ENCODE measurements at regions not wholly inside any gene's neighbourhood (a gene's known extent, or its start where the extent isn't known, plus 50 kb on each side); places are given as distances from the start of the nearest gene placed in this dataset.
"Not testable (repeated sequence)": the region's sequence is repeated elsewhere in the genome, so short reads cannot be mapped to it uniquely, and the experiment has no call there.

GRCh38 chr5:79924936-79925893, 65.8 kb downstream of the MTX3 start:
- peak; percentile 22 to 81 for DNase-seq

DNA sequence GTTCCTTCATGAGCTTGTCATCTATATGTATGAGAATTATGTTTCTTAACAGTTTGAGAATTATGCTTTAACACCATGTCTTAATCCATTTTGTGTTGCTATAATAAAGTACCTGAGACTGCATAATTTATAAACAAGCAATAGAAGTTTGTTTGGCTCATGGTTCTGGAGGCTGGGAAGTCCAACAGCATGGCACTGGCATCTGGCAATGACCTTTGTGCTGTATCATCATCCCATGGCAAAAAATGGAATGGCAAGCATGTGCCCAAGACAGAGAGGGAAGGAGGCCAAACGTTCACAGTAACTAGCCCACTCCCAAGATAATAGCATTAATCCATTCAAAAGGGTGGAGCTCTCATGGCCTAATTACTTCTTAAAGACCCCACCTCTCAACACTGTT, 67.6 kb downstream of the MTX3 start:
- no peak for DNase-seq

DNA sequence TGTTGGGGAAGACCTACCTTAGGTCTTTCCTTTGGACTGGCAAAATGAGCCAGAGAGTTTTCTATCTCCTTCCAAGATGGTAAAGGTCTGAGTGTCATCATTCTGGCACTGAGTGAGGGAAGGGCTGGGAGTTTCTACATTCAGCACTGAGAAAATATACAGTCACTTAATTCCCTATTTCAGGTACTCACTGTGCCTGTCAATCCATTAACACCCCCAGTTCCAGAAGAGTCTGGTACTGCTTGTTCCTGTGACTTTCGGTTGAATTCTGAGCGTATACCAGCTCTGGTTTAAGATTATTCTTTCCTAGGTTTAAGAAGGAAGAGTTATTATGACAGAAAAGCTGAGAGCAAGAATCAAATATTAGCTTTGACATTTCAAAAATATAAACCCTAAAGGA, 68.4 kb downstream of the MTX3 start:
- DNase-seq, result no peak

DNA sequence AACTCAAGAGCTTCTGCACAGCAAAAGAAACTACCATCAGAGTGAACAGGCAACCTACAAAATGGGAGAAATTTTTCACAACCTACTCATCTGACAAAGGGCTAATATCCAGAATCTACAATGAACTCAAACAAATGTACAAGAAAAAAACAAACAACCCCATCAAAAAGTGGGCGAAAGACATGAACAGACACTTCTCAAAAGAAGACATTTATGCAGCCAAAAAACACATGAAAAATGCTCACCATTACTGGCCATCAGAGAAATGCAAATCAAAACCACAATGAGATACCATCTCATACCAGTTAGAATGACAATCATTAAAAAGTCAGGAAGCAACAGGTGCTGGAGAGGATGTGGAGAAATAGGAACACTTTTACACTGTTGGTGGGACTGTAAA, 83.6 kb downstream of the MTX3 start:
- not testable (repeated sequence) for DNase-seq

GRCh38 chr5:79902571-79902970, 88.5 kb downstream of the MTX3 start:
- not testable (repeated sequence) for DNase-seq

DNA sequence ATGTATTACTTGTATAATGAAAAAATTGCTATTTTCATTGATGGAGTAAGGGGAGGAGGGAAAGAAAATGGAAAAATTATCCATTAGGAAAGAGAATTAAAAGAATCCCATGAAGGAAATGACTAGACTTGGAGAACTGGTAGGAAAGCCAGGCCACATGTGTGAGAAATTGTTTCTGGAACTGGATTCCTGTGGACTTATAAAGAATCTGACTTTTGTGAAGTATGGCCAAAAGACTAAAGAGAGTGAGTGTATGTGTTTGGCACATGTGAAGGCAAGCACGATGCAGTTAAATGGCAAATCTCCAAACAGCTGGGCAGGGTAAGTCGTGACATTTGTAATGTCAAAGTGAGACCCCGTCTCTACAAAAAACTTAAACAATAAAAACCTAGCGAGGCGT, 89.4 kb downstream of the MTX3 start:
- DNase-seq, result no peak

- DNase-seq, result no peak
These were observed 92.5 kb downstream of the MTX3 start for GRCh38 chr5:79898611-79899010.

DNA sequence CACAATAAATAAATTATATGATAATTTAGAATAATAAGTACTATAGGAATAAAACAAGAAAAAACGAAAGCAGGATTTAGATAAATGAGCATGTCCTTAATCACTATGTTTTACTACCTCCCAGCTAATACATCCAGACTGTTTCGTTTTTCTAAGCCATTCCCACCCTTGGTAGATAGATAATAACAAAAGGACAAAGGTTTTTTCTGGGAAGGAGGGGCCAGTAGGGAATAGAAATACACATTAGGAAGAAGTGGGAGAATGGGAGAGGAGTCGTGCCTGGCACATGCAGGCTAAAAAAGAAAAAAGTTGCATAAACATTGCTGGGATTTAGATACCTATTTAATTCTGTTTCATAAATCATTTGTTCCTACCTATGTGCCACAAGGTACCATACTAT, 97.1 kb downstream of the MTX3 start:
- DNase-seq, result no peak

- no peak for DNase-seq
These were observed 97.6 kb downstream of the MTX3 start for GRCh38 chr5:79893485-79893884.

GRCh38 chr5:79890930-79891249, 100.2 kb downstream of the MTX3 start:
- no peak for DNase-seq

GRCh38 chr5:79890119-79890929, 100.7 kb downstream of the MTX3 start:
- no peak for DNase-seq

DNA sequence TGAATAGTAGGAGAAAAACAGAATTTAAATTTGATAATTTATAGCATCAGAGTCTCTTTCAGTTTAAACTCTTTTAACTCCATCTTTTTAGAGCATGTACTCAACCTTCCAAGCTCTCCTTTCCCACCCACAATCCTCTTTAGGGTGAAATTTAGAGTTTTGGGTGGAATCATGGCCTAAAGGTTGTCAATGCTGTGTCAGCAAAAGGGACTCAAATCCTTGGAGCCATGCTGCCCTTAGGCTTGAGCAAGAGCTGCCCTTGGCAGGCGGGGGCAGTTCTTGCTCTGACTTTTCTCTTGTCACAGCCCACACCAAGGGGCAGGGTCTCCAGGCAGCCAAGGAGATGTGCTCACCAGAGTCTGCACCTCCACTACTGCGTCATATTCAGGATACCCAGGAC, 102.4 kb downstream of the MTX3 start:
- DNase-seq, result no peak

GRCh38 chr5:79886925-79887655, 104.0 kb downstream of the MTX3 start:
- peak; percentile 3 to 64 for DNase-seq

DNA sequence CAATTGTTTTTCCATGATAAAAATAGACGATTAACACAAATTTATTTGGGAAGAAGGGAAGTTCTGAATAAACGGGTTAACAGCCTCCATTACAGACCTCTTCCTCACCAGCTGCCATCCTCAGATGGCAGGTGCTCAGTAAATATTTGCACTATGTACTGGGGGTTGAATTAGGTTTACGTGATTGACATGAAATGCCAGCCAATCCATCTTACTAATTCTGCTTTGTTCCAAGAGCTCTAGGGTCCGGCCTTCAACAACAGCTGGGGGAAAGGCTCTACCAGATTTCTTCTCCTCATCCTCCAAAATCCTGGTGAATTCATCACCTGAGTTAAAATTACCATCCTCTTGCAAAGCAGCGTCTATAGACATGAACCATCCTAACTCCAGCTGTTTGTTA, 104.6 kb downstream of the MTX3 start:
- DNase-seq, result peak in 1 of 2 experiments; percentile 69

DNA sequence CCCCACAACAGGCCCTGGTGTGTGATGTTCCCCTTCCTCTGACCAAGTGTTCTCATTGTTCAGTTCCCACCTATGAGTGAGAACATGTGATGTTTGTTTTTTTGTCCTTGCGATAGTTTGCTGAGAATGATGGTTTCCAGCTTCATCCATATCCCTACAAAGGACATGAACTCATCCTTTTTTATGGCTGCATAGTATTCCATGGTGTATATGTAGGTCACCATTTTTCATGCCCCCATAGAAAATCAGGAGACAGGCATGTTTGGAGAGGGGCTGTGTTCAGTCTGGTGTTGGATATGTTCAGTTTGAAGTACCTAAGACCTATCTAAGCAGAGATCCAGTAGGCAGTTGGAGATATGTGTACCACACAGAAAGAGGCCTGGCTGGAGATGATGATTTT, 111.2 kb downstream of the MTX3 start:
- not testable (repeated sequence) for DNase-seq

GRCh38 chr5:79878721-79879336, 112.2 kb downstream of the MTX3 start:
- DNase-seq, result peak in 1 of 2 experiments; percentile 25

- DNase-seq, result no peak
These were observed 112.9 kb downstream of the MTX3 start for GRCh38 chr5:79878136-79878679.

GRCh38 chr5:79876456-79876855, 114.6 kb downstream of the MTX3 start:
- no peak for DNase-seq

DNA sequence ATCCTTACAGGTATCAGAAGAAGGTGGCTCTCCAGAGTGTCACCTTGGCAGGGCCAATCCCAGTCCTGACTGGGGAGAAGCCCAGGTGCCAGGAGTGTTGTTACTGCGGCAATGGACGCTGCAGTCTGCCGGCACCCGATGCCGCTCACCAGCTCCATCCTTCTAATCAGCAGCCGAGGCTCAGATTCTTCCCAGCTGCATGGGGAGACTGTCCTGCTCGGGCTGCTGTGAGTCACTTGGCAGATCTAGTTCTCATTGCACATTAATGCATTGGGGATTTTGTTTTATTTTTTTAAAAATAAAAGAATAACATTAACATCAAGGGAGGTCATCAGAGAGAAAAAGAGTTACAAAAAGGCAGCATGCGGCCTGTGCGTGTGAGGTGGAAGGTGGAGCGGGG, 115.8 kb downstream of the MTX3 start:
- no peak for DNase-seq

DNA sequence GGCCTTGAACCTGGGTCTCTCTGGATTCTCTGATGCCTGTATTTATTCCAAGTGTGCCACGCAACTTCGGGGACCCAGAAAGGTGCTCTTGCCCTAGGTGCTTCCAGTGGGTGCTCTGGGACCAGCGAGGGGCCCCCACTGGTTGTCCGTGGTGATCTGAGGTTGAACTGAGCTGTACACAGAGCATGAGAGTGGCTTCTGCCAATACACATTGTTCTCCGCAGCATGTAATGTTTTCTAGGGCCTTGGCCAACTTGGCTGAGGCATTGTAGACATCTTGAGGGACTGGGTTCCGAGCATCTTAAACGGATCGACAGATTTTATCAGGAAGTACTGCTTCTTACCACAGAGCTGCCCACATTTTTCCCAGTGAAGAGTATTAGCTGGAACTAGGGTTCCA, 117.9 kb downstream of the MTX3 start:
- no peak for DNase-seq

DNA sequence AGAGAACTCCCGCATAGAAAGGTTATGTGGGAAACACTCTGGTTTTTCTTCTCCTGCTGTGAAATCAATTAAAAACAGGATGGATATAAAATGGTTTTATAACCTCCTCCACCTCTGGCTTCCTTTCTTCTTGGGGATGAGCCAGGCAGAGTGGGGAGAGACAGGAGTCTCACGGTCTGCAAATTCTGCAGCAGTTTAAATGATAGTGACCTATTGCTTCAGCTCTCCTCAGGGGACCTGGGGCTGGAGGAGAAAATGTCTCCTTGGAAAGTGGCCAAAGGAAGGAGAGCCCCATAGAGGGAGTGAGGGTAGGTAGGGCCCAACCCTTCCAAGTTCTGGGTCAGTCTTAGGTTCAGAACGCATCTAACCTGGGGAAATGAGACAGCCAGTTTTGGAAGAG, 118.8 kb downstream of the MTX3 start:
- no peak for DNase-seq

DNA sequence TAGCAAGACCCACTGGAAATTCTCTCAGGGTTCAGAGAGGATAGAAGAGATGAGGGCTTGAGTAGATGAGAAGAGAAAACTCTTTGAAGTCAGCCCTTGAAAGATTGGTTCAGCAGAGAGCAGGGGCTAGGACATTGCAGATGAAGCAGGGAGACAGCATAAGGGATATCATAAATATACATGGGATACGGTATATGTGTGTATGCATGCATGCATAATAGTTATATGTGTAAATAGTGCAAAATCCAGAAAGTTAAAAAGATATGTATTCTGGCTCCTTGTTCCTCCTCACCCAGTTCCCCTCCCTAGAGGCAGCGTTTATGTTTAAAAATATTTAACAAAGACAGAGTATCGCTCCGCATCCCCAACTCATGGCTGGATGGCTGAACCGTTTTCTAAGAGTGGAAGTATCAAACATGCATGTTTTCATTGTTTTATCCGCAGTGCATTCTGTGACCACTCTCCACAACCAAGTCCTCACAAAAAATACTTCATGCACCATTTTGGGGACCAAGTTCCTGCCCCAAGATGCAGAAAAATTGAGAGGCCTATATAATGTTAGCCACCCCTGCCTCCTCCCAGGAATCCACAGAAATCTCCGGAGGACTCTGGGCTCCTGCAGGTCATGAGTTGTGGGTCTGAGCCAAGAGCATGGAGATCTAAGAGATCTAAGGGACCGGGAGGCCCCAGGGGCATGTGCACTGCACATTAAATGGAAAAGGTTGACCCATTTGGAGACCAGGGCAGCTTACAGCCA, 119.5 kb downstream of the MTX3 start:
- DNase-seq, result no peak

Measured in NCI-H524 (cell line).